H1 (cell line): ENCODE measurements at regions not wholly inside any gene's neighbourhood (a gene's known extent, or its start where the extent isn't known, plus 50 kb on each side); places are given as distances from the start of the nearest gene placed in this dataset.

ENCODE experiments used
- CTBP2 ChIP-seq: IDR thresholded peaks from 2 replicates; pipeline ENCODE4 v1.7.0; 2011; ENCODE audit warnings: borderline replicate concordance, mild to moderate bottlenecking, moderate library complexity, mixed read lengths, low read length; ENCODE audit not compliant: insufficient read depth, insufficient read length
- RBBP5 ChIP-seq: IDR thresholded peaks from 2 replicates; pipeline ENCODE4 v1.7.1; 2012; ENCODE audit warnings: low read depth, mild to moderate bottlenecking, inconsistent platforms, low read length, moderate library complexity, borderline replicate concordance
- SIN3A ChIP-seq, 2 experiments: IDR thresholded peaks in 1 of 2; conservative IDR thresholded peaks in 1 of 2; 2 replicates each; pipeline ENCODE4 v1.6.1; 2011 to 2012; ENCODE audit warnings: low read length in 2 of 2, improper control_type of control experiment in 1 of 2, low read depth in 1 of 2, mild to moderate bottlenecking in 1 of 2

DNA sequence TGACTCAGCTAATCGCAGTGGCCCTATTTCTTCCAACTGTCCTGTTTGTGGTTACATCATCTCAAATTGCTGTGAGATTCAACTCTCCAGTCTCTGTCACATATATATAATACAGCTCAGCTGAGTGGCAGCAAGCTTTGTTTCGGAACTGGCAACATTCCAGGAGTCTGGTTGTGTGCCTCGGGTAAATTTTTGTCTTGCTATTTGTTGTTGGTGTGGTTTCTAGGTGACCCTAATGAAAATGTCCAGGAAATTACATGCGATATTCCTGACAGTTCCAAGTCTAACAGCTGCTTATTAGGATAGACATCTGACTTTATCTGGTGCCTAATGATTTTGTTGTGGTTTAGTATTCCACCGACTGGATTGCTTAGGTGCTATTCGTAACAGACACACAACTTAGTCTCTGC lies 581.8 kb downstream of the CD109 start (continued):
- no peak for TF ChIP-seq SIN3A (conservative IDR thresholded peaks at IDR 0.05 in 1 of 2, IDR thresholded peaks at IDR 0.05 in 1 of 2; ENCODE audit: low read depth in 1 of 2, low read length in 2 of 2)
- no peak for TF ChIP-seq RBBP5
- no peak for TF ChIP-seq CTBP2
